ENCODE measurements at regions not wholly inside any gene's neighbourhood (a gene's known extent, or its start where the extent isn't known, plus 50 kb on each side); places are given as distances from the start of the nearest gene placed in this dataset.

DNA sequence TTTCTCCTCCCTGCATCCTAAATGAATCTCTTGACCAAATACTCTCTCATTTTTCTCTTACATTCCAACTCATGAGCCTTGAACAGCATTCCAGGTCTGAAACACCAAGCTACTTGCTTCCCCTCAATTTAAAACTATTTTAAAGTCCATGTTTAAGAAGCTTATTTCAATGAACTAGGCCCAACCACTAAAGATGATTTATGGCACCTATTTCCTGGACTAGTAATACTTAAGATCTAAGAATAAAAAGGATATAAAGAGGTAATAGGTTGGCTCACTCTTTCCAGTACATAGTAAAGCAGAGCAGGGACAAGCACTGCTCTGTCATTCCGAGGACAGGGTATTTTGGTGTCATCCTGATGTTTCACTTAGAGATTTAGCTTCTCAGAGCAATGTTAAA is 219.3 kb upstream of the TMCO5A start:
- intact Hi-C loops (cut with DNase I; ENCODE audit: low total_unique reads), result loop anchor here (10.0 kb wide), 1 partner anchor 110 kb away; no protein-coding TSS in a partner anchor
- WGBS, 2 donors, result 88 to 95% methylated on average over 1 of the region's 1 CpG

DNA sequence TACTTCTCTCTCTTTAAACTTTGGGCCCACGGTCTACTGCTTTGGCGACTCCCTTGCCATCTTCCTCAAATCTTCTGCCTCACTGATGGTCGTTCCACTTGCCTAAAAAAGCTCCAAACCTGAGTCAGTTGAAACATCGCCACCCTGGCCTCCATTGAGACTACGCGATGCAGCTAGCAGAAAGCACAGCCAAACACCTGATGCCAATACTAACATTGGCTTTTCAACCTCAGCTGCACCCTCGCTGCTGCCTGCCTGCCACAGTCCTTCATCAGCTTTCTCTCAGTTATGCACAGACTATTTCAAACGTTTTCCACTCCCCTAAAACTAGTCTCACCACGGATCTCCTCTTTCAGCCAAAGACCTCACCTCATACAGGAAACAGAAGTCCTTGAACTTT is 214.2 kb upstream of the TMCO5A start:
- Histone ChIP-seq H3K36me3 (ENCODE audit: low read depth, missing control alignments) (no peaks in the 10 kb centered on the region), H3K27ac (no peak overlapping the region), H3K9me3 (no peaks in the 10 kb centered on the region), H3K4me1 (no peaks in the 10 kb centered on the region), H3K4me3 (no peak overlapping the region), H3K27me3 (no peaks in the 10 kb centered on the region)
- WGBS, 2 donors, result 79 to 80% methylated on average over 9 of the region's 9 CpGs
- no peak for TF ChIP-seq POLR2A (IDR thresholded peaks at IDR 0.05)
- intact Hi-C loops (cut with DNase I; ENCODE audit: low total_unique reads), result no loop called here
- no peak for DNase-seq

More for the DNA sequence above, 219.3 kb upstream of the TMCO5A start:
- no peak for TF ChIP-seq POLR2A (IDR thresholded peaks at IDR 0.05)
- no peak for TF ChIP-seq CTCF (IDR thresholded peaks at IDR 0.05)
- no peaks in the 10 kb centered on the region for H3K4me1 ChIP-seq
- no peaks in the 10 kb centered on the region for H3K27me3 ChIP-seq
- H3K4me3 ChIP-seq, result no peak overlapping the region
- no peaks in the 10 kb centered on the region for H3K9me3 ChIP-seq
- no peak for DNase-seq
- no peaks in the 10 kb centered on the region for H3K36me3 ChIP-seq (ENCODE audit: low read depth, missing control alignments)
- H3K27ac ChIP-seq, result no peak overlapping the region

GRCh38 chr15:37731146-37731746 is 203.2 kb upstream of the TMCO5A start:
- Histone ChIP-seq H3K4me1 (no peaks in the 10 kb centered on the region), H3K4me3 (no peak overlapping the region), H3K36me3 (ENCODE audit: low read depth, missing control alignments) (no peaks in the 10 kb centered on the region), H3K9me3 (no peaks in the 10 kb centered on the region), H3K27me3 (no peaks in the 10 kb centered on the region), H3K27ac (no peak overlapping the region)
- TF ChIP-seq CTCF (IDR thresholded peaks at IDR 0.05), result no peak
- no peak for TF ChIP-seq POLR2A (IDR thresholded peaks at IDR 0.05)
- no peak for DNase-seq
- intact Hi-C loops (cut with DNase I; ENCODE audit: low total_unique reads), result no loop called here
- WGBS, 2 donors, result 78 to 79% methylated on average over 5 of the region's 5 CpGs

GRCh38 chr15:37733628-37734027 is 200.8 kb upstream of the TMCO5A start:
- Histone ChIP-seq H3K4me3 (no peak overlapping the region), H3K9me3 (no peaks in the 10 kb centered on the region), H3K27me3 (no peaks in the 10 kb centered on the region), H3K36me3 (ENCODE audit: low read depth, missing control alignments) (no peaks in the 10 kb centered on the region), H3K4me1 (no peaks in the 10 kb centered on the region), H3K27ac (no peak overlapping the region)
- no peak for DNase-seq
- TF ChIP-seq CTCF (IDR thresholded peaks at IDR 0.05) (no peak), POLR2A (IDR thresholded peaks at IDR 0.05) (no peak)
- 92 to 97% methylated on average over 5 of the region's 5 CpGs for WGBS, 2 donors
- intact Hi-C loops (cut with DNase I; ENCODE audit: low total_unique reads), result no loop called here

DNA sequence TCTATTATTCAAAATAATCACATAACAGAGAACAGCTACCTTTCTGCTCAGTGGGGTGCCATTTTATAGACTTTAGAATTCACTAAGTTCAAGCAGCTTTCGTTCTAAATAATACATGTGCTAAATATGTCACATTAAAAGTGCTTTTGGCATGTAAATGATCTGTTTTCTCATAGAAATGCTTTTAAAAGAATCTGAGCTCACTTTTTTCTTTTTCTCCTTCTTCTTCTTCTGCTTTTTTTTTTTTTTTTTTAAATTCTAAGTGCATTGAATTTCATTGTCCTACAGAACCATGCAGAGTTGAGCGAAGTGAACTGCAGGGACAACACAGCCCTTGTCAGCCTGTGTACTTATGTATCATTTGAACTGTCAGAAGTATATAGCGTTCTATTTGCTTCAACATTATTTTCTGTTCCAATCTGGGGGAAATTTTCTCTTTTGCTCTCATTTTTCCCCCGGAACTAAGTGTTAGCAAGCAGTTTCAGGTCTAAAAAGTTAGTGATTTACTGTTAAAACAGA is 193.8 kb upstream of the TMCO5A start:
- Histone ChIP-seq H3K36me3 (ENCODE audit: low read depth, missing control alignments) (no peaks in the 10 kb centered on the region), H3K4me3 (no peak overlapping the region), H3K27ac (no peak overlapping the region), H3K4me1 (no peaks in the 10 kb centered on the region), H3K27me3 (no peaks in the 10 kb centered on the region), H3K9me3 (no peaks in the 10 kb centered on the region)
- DNase-seq, result no peak
- intact Hi-C loops (cut with DNase I; ENCODE audit: low total_unique reads), result no loop called here
- WGBS, 2 donors, result 76 to 77% methylated on average over 4 of the region's 4 CpGs
- TF ChIP-seq POLR2A (IDR thresholded peaks at IDR 0.05), result no peak

DNA sequence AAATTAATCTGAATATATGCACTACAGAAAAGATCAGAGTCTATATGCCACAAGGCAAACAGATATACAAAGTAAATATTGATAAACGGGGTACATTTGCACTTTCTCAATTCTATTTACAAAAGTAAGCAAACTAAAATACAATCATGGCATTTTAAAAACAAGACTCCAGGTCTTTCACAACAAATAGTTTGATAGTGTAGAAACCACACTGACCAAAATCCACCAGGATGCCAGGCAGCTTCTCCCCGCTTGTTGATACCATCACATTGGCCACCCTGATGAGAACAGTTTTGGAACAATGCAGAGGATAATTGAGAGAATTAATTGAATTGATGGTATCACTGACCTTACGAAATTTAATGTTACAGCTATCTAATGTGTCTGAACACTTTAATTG is 190.6 kb upstream of the TMCO5A start:
- H3K36me3 ChIP-seq (ENCODE audit: low read depth, missing control alignments), result no peaks in the 10 kb centered on the region
- intact Hi-C loops (cut with DNase I; ENCODE audit: low total_unique reads), result no loop called here

More for the DNA sequence above, 190.6 kb upstream of the TMCO5A start:
- 90 to 93% methylated on average over 3 of the region's 3 CpGs for WGBS, 2 donors
- TF ChIP-seq CTCF (IDR thresholded peaks at IDR 0.05), result no peak
- no peak for TF ChIP-seq POLR2A (IDR thresholded peaks at IDR 0.05)
- no peaks in the 10 kb centered on the region for H3K9me3 ChIP-seq
- no peak for DNase-seq
- H3K4me3 ChIP-seq, result no peak overlapping the region
- no peaks in the 10 kb centered on the region for H3K27me3 ChIP-seq
- no peak overlapping the region for H3K27ac ChIP-seq
- no peaks in the 10 kb centered on the region for H3K4me1 ChIP-seq

All from testis (tissue), 2 donors.